ENCODE measurements at regions not wholly inside any gene's neighbourhood (a gene's known extent, or its start where the extent isn't known, plus 50 kb on each side); places are given as distances from the start of the nearest gene placed in this dataset.

DNA sequence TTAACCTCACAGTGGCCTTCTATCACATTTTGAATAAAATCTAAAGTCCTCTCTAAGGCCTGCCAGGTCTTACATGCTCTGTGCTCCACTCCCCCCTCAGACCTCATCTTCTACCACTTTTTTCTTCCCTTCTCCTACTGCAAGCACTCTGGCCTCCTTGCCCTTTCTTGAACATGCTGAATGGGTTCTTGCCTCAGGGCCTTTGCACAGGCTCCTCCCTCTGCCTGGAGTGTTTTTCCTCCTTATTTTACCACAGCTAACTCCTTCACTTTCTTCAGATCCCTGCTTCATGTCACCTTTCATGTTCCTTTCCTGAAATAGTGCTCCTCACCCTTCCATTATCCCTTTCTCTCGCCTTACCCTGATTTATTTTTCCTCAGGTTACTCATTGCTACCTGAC lies 97.9 kb upstream of the FOXP4 start:
- TF ChIP-seq, protein P1, sequence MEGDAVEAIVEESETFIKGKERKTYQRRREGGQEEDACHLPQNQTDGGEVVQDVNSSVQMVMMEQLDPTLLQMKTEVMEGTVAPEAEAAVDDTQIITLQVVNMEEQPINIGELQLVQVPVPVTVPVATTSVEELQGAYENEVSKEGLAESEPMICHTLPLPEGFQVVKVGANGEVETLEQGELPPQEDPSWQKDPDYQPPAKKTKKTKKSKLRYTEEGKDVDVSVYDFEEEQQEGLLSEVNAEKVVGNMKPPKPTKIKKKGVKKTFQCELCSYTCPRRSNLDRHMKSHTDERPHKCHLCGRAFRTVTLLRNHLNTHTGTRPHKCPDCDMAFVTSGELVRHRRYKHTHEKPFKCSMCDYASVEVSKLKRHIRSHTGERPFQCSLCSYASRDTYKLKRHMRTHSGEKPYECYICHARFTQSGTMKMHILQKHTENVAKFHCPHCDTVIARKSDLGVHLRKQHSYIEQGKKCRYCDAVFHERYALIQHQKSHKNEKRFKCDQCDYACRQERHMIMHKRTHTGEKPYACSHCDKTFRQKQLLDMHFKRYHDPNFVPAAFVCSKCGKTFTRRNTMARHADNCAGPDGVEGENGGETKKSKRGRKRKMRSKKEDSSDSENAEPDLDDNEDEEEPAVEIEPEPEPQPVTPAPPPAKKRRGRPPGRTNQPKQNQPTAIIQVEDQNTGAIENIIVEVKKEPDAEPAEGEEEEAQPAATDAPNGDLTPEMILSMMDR (IDR thresholded peaks at IDR 0.05; ENCODE audit: extremely low read depth in 1 of 2, insufficient read depth in 1 of 2, low read depth in 1 of 2, low read length in 2 of 2) = no peak
- TF ChIP-seq POLR2A (IDR thresholded peaks at IDR 0.05; ENCODE audit: low read depth, low read length) (no peak), POLR2AphosphoS5 (IDR thresholded peaks at IDR 0.05; ENCODE audit: insufficient read depth, low read depth, low read length) (no peak)
- TF ChIP-seq, protein P2, sequence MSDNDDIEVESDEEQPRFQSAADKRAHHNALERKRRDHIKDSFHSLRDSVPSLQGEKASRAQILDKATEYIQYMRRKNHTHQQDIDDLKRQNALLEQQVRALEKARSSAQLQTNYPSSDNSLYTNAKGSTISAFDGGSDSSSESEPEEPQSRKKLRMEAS (IDR thresholded peaks at IDR 0.05; ENCODE audit: insufficient read depth, insufficient read length) = no peak
